Uterus (tissue), 2 donors: ENCODE measurements at regions not wholly inside any gene's neighbourhood (a gene's known extent, or its start where the extent isn't known, plus 50 kb on each side); places are given as distances from the start of the nearest gene placed in this dataset.

Source experiments
- CTCF ChIP-seq, 4 experiments: fragments of 200-600 bp in 2 of 4; fragments of 450-650 bp in 2 of 4; sonication (generic) in 2 of 4; IDR thresholded peaks; one replicate each; pipeline ENCODE4 v1.5.1; 2016 to 2019; ENCODE audit warnings: antibody characterized with exemption in 4 of 4, mild to moderate bottlenecking in 2 of 4, moderate library complexity in 1 of 4
- POLR2A ChIP-seq, 2 donors: fragments of 450-650 bp; IDR thresholded peaks; one replicate each; pipeline ENCODE4 v1.6.1; 2016; ENCODE audit warnings: antibody characterized with exemption in 2 of 2, mild to moderate bottlenecking in 1 of 2, moderate library complexity in 1 of 2

GRCh38 chr20:53699906-53700305 is 106.3 kb upstream of the ZNF217 start:
- TF ChIP-seq CTCF (IDR thresholded peaks at IDR 0.05), result no peak
- no peak for TF ChIP-seq POLR2A (IDR thresholded peaks at IDR 0.05)
